ENCODE measurements at regions not wholly inside any gene's neighbourhood (a gene's known extent, or its start where the extent isn't known, plus 50 kb on each side); places are given as distances from the start of the nearest gene placed in this dataset.

- no peak overlapping the region for H3K27ac ChIP-seq
- H3K9me3 ChIP-seq (ENCODE audit: low read depth), result no peaks in the 10 kb centered on the region
- no peak overlapping the region for H3K4me3 ChIP-seq
- no peaks in the 10 kb centered on the region for H3K4me1 ChIP-seq (ENCODE audit: low read depth)
- no peak for DNase-seq (ENCODE audit: low read depth in 1 of 2, low spot score in 1 of 2)
- H3K36me3 ChIP-seq, result no peaks in the 10 kb centered on the region
- no peaks in the 10 kb centered on the region for H3K27me3 ChIP-seq
- TF ChIP-seq CTCF (IDR thresholded peaks at IDR 0.05; ENCODE audit: low read depth, low read length), result no peak
Observed at GRCh38 chr3:153319705-153320554, 157.9 kb downstream of the RAP2B start.

DNA sequence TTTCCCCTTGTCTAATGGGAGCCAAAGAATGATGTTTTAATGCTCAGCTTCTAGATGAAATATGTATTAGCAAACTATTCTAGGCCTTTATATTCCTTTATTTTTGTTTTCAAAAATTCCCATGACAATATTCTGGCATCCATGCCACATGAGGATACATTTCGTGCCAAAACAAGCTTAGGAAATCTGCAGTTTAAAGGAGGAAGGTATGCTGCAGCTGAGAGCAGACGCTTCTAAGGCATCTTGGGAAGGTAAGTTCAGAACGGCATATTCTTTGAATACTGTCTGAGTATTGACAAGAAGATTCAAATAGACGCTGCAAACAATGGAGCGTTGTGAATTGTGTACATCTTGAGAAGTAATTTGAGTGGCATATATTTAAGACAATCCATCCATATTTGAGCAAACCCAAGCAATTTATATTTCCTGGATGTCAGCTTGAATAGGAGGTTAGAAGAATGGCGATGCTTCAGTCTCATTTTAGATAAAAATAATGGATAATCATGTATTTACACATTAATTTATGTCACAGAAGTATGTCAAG, 158.6 kb downstream of the RAP2B start:
- Histone ChIP-seq H3K27me3 (no peaks in the 10 kb centered on the region), H3K4me1 (ENCODE audit: low read depth) (no peaks in the 10 kb centered on the region), H3K27ac (no peak overlapping the region), H3K36me3 (no peaks in the 10 kb centered on the region), H3K9me3 (ENCODE audit: low read depth) (no peaks in the 10 kb centered on the region), H3K4me3 (no peak overlapping the region)
- DNase-seq (ENCODE audit: low read depth in 1 of 2, low spot score in 1 of 2), result peak in 1 of 2 donors; percentile 5
- TF ChIP-seq CTCF (IDR thresholded peaks at IDR 0.05; ENCODE audit: low read depth, low read length), result no peak

GRCh38 chr3:153328690-153329089, 166.7 kb downstream of the RAP2B start:
- Histone ChIP-seq H3K9me3 (ENCODE audit: low read depth) (no peaks in the 10 kb centered on the region), H3K4me3 (no peak overlapping the region), H3K27me3 (no peaks in the 10 kb centered on the region), H3K4me1 (ENCODE audit: low read depth) (no peaks in the 10 kb centered on the region), H3K36me3 (no peaks in the 10 kb centered on the region), H3K27ac (no peak overlapping the region)
- no peak for DNase-seq (ENCODE audit: low read depth in 1 of 2, low spot score in 1 of 2)
- no peak for TF ChIP-seq CTCF (IDR thresholded peaks at IDR 0.05; ENCODE audit: low read depth, low read length)

DNA sequence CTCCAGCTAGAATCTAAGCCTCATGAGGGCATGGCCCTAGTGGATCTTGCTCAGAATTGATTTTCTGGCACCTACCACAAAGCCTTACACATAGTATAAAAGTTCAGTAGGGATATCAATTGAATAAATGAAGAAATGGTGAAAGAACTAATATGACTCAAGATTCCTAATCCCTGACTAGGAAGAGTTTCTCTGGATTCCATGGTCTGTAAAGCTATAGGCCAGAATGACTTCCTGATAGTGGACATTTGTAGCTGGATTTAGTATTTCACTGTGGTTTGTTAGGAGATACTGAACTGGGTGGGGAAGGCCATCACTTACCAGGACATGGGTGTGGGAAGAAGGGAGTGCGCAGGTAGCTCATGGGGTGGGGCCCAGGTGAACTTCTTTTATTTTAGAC, 168.9 kb downstream of the RAP2B start:
- Histone ChIP-seq H3K36me3 (no peaks in the 10 kb centered on the region), H3K27me3 (no peaks in the 10 kb centered on the region), H3K9me3 (ENCODE audit: low read depth) (no peaks in the 10 kb centered on the region), H3K4me3 (no peak overlapping the region), H3K4me1 (ENCODE audit: low read depth) (no peaks in the 10 kb centered on the region), H3K27ac (no peak overlapping the region)
- TF ChIP-seq CTCF (IDR thresholded peaks at IDR 0.05; ENCODE audit: low read depth, low read length), result no peak
- DNase-seq (ENCODE audit: low read depth in 1 of 2, low spot score in 1 of 2), result no peak

- Histone ChIP-seq H3K4me1 (ENCODE audit: low read depth) (no peaks in the 10 kb centered on the region), H3K27me3 (no peaks in the 10 kb centered on the region), H3K36me3 (no peaks in the 10 kb centered on the region), H3K9me3 (ENCODE audit: low read depth) (no peaks in the 10 kb centered on the region), H3K27ac (no peak overlapping the region), H3K4me3 (no peak overlapping the region)
- TF ChIP-seq CTCF (IDR thresholded peaks at IDR 0.05; ENCODE audit: low read depth, low read length), result no peak
- no peak for DNase-seq (ENCODE audit: low read depth in 1 of 2, low spot score in 1 of 2)
Observed at GRCh38 chr3:153331676-153332075, 169.7 kb downstream of the RAP2B start.

All from cardiac muscle cell (in vitro differentiated cells and primary cell).